GM13976 (cell line): ENCODE measurements at regions not wholly inside any gene's neighbourhood (a gene's known extent, or its start where the extent isn't known, plus 50 kb on each side); places are given as distances from the start of the nearest gene placed in this dataset.

Source experiments
- DNase-seq: peaks from one replicate; pipeline ENCODE4 v3.0.0; 2012; ENCODE audit warnings: low spot score
- CTCF ChIP-seq: IDR thresholded peaks from 2 replicates; pipeline ENCODE4 v1.5.1; 2012; ENCODE audit warnings: borderline replicate concordance, mild to moderate bottlenecking; ENCODE audit not compliant: insufficient read depth; ENCODE audit errors: extremely low read depth, missing control alignments, control extremely low read depth
- in situ Hi-C: fragments of 300-500 bp; cut with MboI; formaldehyde crosslinking; loops from one replicate; pipeline ENCODE4 v1.12.0; 2022; ENCODE audit warnings: low sequenced_read_pairs, mixed read lengths, inconsistent platforms; ENCODE audit not compliant: unreplicated experiment

- TF ChIP-seq CTCF, result no peak
- in situ Hi-C loops, result no loop called here
- no peak for DNase-seq
Measured at GRCh38 chr4:124032035-124032434, 635.4 kb downstream of the SPRY1 start.

- no peak for DNase-seq
- in situ Hi-C loops, result no loop called here
- TF ChIP-seq CTCF, result no peak
Measured at GRCh38 chr4:124035364-124036041, 638.9 kb downstream of the SPRY1 start.

- in situ Hi-C loops, result no loop called here
- TF ChIP-seq CTCF, result no peak
- DNase-seq, result no peak
Measured at GRCh38 chr4:124037236-124037635, 640.6 kb downstream of the SPRY1 start.

- TF ChIP-seq CTCF, result no peak
- no peak for DNase-seq
- in situ Hi-C loops, result no loop called here
Measured at GRCh38 chr4:124044330-124044729, 647.7 kb downstream of the SPRY1 start.

GRCh38 chr4:124044867-124045266 is 648.3 kb downstream of the SPRY1 start:
- in situ Hi-C loops, result no loop called here
- DNase-seq, result no peak
- TF ChIP-seq CTCF, result no peak

- no peak for DNase-seq
- in situ Hi-C loops, result no loop called here
- no peak for TF ChIP-seq CTCF
Measured at GRCh38 chr4:124046190-124046589, 649.6 kb downstream of the SPRY1 start.
